ENCODE measurements at regions not wholly inside any gene's neighbourhood (a gene's known extent, or its start where the extent isn't known, plus 50 kb on each side); places are given as distances from the start of the nearest gene placed in this dataset.

DNA sequence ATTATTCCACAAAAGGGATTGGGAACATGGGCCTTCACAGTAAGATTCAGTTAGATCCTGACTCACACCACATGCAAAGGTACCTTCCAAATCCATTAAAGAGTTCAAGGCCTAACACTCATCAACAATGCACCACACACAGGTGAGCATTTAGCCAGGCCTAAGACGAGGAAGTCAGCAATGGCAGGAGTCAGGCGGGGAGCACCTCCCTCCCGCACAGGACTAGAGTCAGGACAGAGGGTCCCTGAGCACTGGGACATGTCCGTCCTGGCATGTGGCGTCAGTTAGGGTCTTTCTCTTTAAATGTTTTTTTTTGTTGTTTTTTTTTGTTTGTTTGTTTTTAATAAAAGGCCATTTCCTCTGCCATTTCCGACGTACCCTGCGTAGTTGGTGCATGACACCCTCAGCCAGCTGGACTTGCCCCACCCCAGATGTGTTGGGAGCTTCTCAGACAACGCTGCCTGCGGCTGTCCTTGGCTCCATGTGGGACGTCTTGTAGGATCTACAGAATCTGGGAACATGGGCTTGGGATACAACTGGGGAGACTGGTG, 1458.6 kb downstream of the BRD1 start:
- DNase-seq (ENCODE audit: low read depth in 1 of 2, low spot score in 1 of 2) = no peak
- no peak overlapping the region for H3K4me3 ChIP-seq

DNA sequence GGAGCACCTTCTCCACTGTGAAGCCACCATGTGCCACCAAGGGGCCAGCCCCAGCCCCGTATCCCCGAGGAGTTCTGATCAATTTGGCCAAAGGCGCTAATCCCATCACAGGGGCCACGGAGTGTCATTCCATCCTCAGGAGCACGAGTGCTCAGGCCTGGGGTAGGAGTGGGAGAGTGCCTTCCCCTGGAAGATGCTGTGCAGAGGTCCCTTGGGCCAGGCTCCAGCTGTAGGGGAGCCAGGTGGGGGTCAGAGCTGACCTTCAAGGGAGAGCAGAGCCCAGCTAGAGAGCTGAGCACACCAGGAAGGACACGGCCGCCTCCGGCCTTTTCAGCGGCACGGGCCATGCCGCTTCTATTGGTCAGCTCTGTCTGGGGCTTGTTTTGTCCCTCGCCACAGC, 1459.9 kb downstream of the BRD1 start:
- TF ChIP-seq, protein P1, sequence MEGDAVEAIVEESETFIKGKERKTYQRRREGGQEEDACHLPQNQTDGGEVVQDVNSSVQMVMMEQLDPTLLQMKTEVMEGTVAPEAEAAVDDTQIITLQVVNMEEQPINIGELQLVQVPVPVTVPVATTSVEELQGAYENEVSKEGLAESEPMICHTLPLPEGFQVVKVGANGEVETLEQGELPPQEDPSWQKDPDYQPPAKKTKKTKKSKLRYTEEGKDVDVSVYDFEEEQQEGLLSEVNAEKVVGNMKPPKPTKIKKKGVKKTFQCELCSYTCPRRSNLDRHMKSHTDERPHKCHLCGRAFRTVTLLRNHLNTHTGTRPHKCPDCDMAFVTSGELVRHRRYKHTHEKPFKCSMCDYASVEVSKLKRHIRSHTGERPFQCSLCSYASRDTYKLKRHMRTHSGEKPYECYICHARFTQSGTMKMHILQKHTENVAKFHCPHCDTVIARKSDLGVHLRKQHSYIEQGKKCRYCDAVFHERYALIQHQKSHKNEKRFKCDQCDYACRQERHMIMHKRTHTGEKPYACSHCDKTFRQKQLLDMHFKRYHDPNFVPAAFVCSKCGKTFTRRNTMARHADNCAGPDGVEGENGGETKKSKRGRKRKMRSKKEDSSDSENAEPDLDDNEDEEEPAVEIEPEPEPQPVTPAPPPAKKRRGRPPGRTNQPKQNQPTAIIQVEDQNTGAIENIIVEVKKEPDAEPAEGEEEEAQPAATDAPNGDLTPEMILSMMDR (IDR thresholded peaks at IDR 0.05; ENCODE audit: low read depth, low read length) = no peak
- no peak overlapping the region for H3K27ac ChIP-seq
- H3K36me3 ChIP-seq = no peaks in the 10 kb centered on the region
- no peaks in the 10 kb centered on the region for H3K27me3 ChIP-seq
- H3K4me1 ChIP-seq (ENCODE audit: low read depth) = no peaks in the 10 kb centered on the region
- DNase-seq (ENCODE audit: low read depth in 1 of 2, low spot score in 1 of 2) = no peak
- no peak overlapping the region for H3K4me3 ChIP-seq
- no peaks in the 10 kb centered on the region for H3K9me3 ChIP-seq (ENCODE audit: low read depth)

More for the DNA sequence above, 1458.6 kb downstream of the BRD1 start:
- H3K27me3 ChIP-seq = no peaks in the 10 kb centered on the region
- TF ChIP-seq, protein P1 (IDR thresholded peaks at IDR 0.05; ENCODE audit: low read depth, low read length) = no peak
- H3K9me3 ChIP-seq (ENCODE audit: low read depth) = no peaks in the 10 kb centered on the region
- H3K36me3 ChIP-seq = no peaks in the 10 kb centered on the region
- H3K27ac ChIP-seq = no peak overlapping the region
- H3K4me1 ChIP-seq (ENCODE audit: low read depth) = no peaks in the 10 kb centered on the region

DNA sequence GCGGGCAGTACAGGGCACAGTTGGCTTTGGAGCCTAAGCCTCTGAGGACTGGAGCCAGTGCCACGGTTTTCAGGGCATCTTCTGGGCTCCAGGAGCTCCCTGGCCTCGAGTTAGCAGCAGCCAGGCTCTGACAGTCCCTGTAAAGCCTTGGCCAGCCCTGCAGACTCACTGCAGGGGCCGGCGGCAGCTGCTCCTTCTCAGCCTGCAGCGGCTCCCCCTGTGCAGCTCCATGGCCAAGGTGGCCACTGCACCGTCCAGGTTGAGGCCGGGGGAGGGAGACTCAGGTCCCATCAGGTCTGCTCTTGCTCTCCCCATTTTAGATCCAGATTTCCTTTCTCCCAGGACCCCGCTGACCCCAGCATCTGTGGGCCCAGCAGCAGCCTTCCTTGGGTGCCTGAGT, 1461.1 kb downstream of the BRD1 start:
- no peak for DNase-seq (ENCODE audit: low read depth in 1 of 2, low spot score in 1 of 2)
- TF ChIP-seq, protein P1 (IDR thresholded peaks at IDR 0.05; ENCODE audit: low read depth, low read length) = no peak
- Histone ChIP-seq H3K4me3 (no peak overlapping the region), H3K27ac (no peak overlapping the region), H3K9me3 (ENCODE audit: low read depth) (no peaks in the 10 kb centered on the region), H3K27me3 (no peaks in the 10 kb centered on the region), H3K36me3 (no peaks in the 10 kb centered on the region), H3K4me1 (ENCODE audit: low read depth) (no peaks in the 10 kb centered on the region)

DNA sequence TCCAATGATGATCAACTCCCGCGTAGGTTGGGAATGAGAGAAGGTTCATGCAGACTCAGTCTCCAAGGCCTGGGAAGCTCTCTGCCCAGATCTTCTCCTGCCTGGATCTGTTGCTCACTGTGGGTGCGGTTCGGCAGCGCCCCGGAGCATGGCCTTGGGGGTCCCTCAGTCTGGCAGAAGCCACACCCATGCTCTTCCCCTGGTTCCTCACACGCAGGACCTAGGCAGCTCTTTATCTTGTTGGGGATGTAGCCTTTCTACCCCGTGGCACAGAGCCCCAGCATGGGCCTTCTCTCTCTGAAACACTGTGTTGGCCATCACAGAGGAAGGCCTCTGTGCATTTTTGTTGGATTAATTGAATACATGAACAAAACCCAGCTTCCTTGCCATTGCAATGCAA, 1461.6 kb downstream of the BRD1 start:
- no peak overlapping the region for H3K4me3 ChIP-seq
- no peaks in the 10 kb centered on the region for H3K36me3 ChIP-seq
- H3K9me3 ChIP-seq (ENCODE audit: low read depth) = no peaks in the 10 kb centered on the region
- DNase-seq (ENCODE audit: low read depth in 1 of 2, low spot score in 1 of 2) = no peak
- TF ChIP-seq, protein P1 (IDR thresholded peaks at IDR 0.05; ENCODE audit: low read depth, low read length) = no peak
- no peaks in the 10 kb centered on the region for H3K27me3 ChIP-seq
- no peak overlapping the region for H3K27ac ChIP-seq
- H3K4me1 ChIP-seq (ENCODE audit: low read depth) = no peaks in the 10 kb centered on the region

DNA sequence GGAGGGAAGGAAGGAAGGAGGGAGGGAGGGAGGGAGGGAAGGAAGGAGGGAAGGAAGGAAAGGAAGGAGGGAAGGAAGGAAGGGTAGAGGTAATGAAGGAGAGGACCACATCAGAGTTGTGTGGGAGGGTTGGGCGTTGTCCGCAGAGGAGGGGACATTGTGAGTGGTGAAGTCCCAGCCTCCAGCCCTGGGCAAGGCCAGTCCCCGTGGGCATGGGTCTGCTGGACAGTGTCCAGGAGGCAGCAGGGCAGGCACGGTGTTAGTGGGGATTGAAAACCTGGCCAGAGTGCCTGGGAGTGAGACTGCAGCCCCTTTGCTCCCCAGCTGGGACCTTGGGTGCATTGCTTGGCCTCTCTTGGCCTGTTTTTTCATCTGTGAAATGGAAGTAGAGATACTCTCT, 1462.3 kb downstream of the BRD1 start:
- Histone ChIP-seq H3K36me3 (no peaks in the 10 kb centered on the region), H3K9me3 (ENCODE audit: low read depth) (no peaks in the 10 kb centered on the region), H3K27ac (no peak overlapping the region), H3K4me3 (no peak overlapping the region), H3K4me1 (ENCODE audit: low read depth) (no peaks in the 10 kb centered on the region), H3K27me3 (no peaks in the 10 kb centered on the region)
- DNase-seq (ENCODE audit: low read depth in 1 of 2, low spot score in 1 of 2) = no peak
- TF ChIP-seq, protein P1 (IDR thresholded peaks at IDR 0.05; ENCODE audit: low read depth, low read length) = no peak
